WTC11 (cell line): ENCODE measurements at regions not wholly inside any gene's neighbourhood (a gene's known extent, or its start where the extent isn't known, plus 50 kb on each side); places are given as distances from the start of the nearest gene placed in this dataset.

ENCODE experiments used
- ATF3 ChIP-seq: sonication (generic); formaldehyde crosslinking; conservative IDR thresholded peaks from 2 replicates; pipeline ENCODE4 v1.8.1; 2022; ENCODE audit warnings: mild to moderate bottlenecking, missing genetic modification reagents
- E2F5 ChIP-seq: sonication (generic); formaldehyde crosslinking; IDR thresholded peaks from 2 replicates; pipeline ENCODE4 v1.8.1; 2022; ENCODE audit warnings: mild to moderate bottlenecking, moderate library complexity, missing genetic modification reagents
- FOXJ3 ChIP-seq: sonication (generic); formaldehyde crosslinking; IDR thresholded peaks from 2 replicates; pipeline ENCODE4 v1.9.0; 2021; ENCODE audit warnings: missing genetic modification reagents, mild to moderate bottlenecking, borderline replicate concordance
- FOXP1 ChIP-seq: sonication (generic); formaldehyde crosslinking; IDR thresholded peaks from 2 replicates; pipeline ENCODE4 v1.8.0; 2022; ENCODE audit warnings: missing genetic modification reagents, mild to moderate bottlenecking, moderate library complexity, borderline replicate concordance
- GABPB1 ChIP-seq: sonication (generic); formaldehyde crosslinking; IDR thresholded peaks from 2 replicates; pipeline ENCODE4 v1.8.1; 2023; ENCODE audit warnings: mild to moderate bottlenecking, missing genetic modification reagents
- GRHL2 ChIP-seq: fragments of 250-450 bp; sonication (Bioruptor Pico); IDR thresholded peaks from 2 replicates; pipeline ENCODE4 v1.8.0; 2022; ENCODE audit warnings: mild to moderate bottlenecking, moderate library complexity; ENCODE audit not compliant: insufficient replicate concordance, severe bottlenecking
- HMGXB4 ChIP-seq: sonication (generic); formaldehyde crosslinking; IDR thresholded peaks from 2 replicates; pipeline ENCODE4 v1.8.1; 2023; ENCODE audit warnings: mild to moderate bottlenecking, moderate library complexity, missing genetic modification reagents
- MAX ChIP-seq: sonication (generic); formaldehyde crosslinking; IDR thresholded peaks from 2 replicates; pipeline ENCODE4 v1.8.0; 2022; ENCODE audit warnings: mild to moderate bottlenecking, missing genetic modification reagents
- PREB ChIP-seq: sonication (generic); formaldehyde crosslinking; IDR thresholded peaks from 2 replicates; pipeline ENCODE4 v1.8.1; 2022; ENCODE audit warnings: mild to moderate bottlenecking, missing genetic modification reagents, moderate library complexity, borderline replicate concordance
- USF1 ChIP-seq: sonication (generic); formaldehyde crosslinking; IDR thresholded peaks from 2 replicates; pipeline ENCODE4 v1.8.0; 2022; ENCODE audit warnings: mild to moderate bottlenecking, missing genetic modification reagents
- TF ChIP-seq, protein P1 (sequence below): fragments of 200-600 bp; IDR thresholded peaks from 2 replicates; pipeline ENCODE4 v1.8.0; 2022; ENCODE audit warnings: antibody characterized with exemption
- TF ChIP-seq, protein P2 (sequence below): sonication (generic); formaldehyde crosslinking; IDR thresholded peaks from 2 replicates; pipeline ENCODE4 v1.8.0; 2022; ENCODE audit warnings: missing genetic modification reagents
- TF ChIP-seq, protein P3 (sequence below): sonication (generic); formaldehyde crosslinking; conservative IDR thresholded peaks from 2 replicates; pipeline ENCODE4 v1.8.1; 2023; ENCODE audit warnings: mild to moderate bottlenecking, low read depth, missing genetic modification reagents, moderate library complexity
- TF ChIP-seq, protein P4 (sequence below): sonication (generic); formaldehyde crosslinking; IDR thresholded peaks from 2 replicates; pipeline ENCODE4 v1.8.1; 2023; ENCODE audit warnings: mild to moderate bottlenecking, missing genetic modification reagents, moderate library complexity

DNA sequence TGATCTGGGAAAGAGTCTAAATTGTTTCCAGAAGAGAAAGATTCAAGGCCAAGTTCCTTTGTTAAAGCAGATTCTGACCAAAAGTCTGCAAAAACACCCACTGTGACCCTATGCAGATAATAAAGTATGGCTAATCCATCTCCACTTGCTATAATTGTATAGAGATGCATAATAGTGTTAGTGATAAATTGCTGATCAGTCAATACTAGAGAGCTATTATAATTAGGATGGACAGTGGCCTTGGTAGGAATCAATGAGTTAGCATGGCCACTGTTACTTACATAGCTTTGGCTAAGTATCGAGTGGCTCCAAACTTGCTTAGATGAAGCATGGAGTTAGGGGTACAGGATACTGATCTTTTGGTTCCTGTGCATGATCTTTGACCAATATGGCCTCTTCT, 683.4 kb upstream of the MEF2C start:
- TF ChIP-seq E2F5 (CRISPR knock-in tag) (no peak), GABPB1 (CRISPR knock-in tag) (no peak), USF1 (CRISPR knock-in tag) (no peak), ATF3 (no peak), GRHL2 (CRISPR knock-in tag) (no peak), FOXJ3 (CRISPR knock-in tag) (no peak), HMGXB4 (no peak), MAX (CRISPR knock-in tag) (no peak), FOXP1 (CRISPR knock-in tag) (no peak), PREB (CRISPR knock-in tag) (no peak)
- TF ChIP-seq, protein P1, sequence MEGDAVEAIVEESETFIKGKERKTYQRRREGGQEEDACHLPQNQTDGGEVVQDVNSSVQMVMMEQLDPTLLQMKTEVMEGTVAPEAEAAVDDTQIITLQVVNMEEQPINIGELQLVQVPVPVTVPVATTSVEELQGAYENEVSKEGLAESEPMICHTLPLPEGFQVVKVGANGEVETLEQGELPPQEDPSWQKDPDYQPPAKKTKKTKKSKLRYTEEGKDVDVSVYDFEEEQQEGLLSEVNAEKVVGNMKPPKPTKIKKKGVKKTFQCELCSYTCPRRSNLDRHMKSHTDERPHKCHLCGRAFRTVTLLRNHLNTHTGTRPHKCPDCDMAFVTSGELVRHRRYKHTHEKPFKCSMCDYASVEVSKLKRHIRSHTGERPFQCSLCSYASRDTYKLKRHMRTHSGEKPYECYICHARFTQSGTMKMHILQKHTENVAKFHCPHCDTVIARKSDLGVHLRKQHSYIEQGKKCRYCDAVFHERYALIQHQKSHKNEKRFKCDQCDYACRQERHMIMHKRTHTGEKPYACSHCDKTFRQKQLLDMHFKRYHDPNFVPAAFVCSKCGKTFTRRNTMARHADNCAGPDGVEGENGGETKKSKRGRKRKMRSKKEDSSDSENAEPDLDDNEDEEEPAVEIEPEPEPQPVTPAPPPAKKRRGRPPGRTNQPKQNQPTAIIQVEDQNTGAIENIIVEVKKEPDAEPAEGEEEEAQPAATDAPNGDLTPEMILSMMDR: no peak
- TF ChIP-seq, protein P2, sequence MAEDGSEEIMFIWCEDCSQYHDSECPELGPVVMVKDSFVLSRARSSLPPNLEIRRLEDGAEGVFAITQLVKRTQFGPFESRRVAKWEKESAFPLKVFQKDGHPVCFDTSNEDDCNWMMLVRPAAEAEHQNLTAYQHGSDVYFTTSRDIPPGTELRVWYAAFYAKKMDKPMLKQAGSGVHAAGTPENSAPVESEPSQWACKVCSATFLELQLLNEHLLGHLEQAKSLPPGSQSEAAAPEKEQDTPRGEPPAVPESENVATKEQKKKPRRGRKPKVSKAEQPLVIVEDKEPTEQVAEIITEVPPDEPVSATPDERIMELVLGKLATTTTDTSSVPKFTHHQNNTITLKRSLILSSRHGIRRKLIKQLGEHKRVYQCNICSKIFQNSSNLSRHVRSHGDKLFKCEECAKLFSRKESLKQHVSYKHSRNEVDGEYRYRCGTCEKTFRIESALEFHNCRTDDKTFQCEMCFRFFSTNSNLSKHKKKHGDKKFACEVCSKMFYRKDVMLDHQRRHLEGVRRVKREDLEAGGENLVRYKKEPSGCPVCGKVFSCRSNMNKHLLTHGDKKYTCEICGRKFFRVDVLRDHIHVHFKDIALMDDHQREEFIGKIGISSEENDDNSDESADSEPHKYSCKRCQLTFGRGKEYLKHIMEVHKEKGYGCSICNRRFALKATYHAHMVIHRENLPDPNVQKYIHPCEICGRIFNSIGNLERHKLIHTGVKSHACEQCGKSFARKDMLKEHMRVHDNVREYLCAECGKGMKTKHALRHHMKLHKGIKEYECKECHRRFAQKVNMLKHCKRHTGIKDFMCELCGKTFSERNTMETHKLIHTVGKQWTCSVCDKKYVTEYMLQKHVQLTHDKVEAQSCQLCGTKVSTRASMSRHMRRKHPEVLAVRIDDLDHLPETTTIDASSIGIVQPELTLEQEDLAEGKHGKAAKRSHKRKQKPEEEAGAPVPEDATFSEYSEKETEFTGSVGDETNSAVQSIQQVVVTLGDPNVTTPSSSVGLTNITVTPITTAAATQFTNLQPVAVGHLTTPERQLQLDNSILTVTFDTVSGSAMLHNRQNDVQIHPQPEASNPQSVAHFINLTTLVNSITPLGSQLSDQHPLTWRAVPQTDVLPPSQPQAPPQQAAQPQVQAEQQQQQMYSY (CRISPR knock-in tag): no peak
- TF ChIP-seq, protein P3, sequence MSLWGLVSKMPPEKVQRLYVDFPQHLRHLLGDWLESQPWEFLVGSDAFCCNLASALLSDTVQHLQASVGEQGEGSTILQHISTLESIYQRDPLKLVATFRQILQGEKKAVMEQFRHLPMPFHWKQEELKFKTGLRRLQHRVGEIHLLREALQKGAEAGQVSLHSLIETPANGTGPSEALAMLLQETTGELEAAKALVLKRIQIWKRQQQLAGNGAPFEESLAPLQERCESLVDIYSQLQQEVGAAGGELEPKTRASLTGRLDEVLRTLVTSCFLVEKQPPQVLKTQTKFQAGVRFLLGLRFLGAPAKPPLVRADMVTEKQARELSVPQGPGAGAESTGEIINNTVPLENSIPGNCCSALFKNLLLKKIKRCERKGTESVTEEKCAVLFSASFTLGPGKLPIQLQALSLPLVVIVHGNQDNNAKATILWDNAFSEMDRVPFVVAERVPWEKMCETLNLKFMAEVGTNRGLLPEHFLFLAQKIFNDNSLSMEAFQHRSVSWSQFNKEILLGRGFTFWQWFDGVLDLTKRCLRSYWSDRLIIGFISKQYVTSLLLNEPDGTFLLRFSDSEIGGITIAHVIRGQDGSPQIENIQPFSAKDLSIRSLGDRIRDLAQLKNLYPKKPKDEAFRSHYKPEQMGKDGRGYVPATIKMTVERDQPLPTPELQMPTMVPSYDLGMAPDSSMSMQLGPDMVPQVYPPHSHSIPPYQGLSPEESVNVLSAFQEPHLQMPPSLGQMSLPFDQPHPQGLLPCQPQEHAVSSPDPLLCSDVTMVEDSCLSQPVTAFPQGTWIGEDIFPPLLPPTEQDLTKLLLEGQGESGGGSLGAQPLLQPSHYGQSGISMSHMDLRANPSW: no peak
- TF ChIP-seq, protein P4, sequence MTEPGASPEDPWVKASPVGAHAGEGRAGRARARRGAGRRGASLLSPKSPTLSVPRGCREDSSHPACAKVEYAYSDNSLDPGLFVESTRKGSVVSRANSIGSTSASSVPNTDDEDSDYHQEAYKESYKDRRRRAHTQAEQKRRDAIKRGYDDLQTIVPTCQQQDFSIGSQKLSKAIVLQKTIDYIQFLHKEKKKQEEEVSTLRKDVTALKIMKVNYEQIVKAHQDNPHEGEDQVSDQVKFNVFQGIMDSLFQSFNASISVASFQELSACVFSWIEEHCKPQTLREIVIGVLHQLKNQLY (CRISPR knock-in tag): no peak
